ENCODE measurements at regions not wholly inside any gene's neighbourhood (a gene's known extent, or its start where the extent isn't known, plus 50 kb on each side); places are given as distances from the start of the nearest gene placed in this dataset.

- no peak overlapping the region for H3K4me3 ChIP-seq (ENCODE audit: low read depth, low read length)
- in situ Hi-C loops (cut with HindIII; ENCODE audit: low sequenced_read_pairs): no loop called here
- TF ChIP-seq CTCF (IDR thresholded peaks at IDR 0.05; ENCODE audit: low read depth, low read length): no peak
- DNase-seq (ENCODE audit: low read depth, low spot score): no peak
Measured at GRCh38 chr5:2201832-2202231, 319.1 kb upstream of the IRX4 start.

- DNase-seq (ENCODE audit: low read depth, low spot score): no peak
- no peak for TF ChIP-seq CTCF (IDR thresholded peaks at IDR 0.05; ENCODE audit: low read depth, low read length)
- in situ Hi-C loops (cut with HindIII; ENCODE audit: low sequenced_read_pairs): no loop called here
- H3K4me3 ChIP-seq (ENCODE audit: low read depth, low read length): no peak overlapping the region
Measured at GRCh38 chr5:2201421-2201820, 318.7 kb upstream of the IRX4 start.

GRCh38 chr5:2201011-2201410, 318.3 kb upstream of the IRX4 start:
- no peak for TF ChIP-seq CTCF (IDR thresholded peaks at IDR 0.05; ENCODE audit: low read depth, low read length)
- in situ Hi-C loops (cut with HindIII; ENCODE audit: low sequenced_read_pairs): no loop called here

GRCh38 chr5:2200261-2200950, 317.7 kb upstream of the IRX4 start:
- in situ Hi-C loops (cut with HindIII; ENCODE audit: low sequenced_read_pairs): no loop called here
- TF ChIP-seq CTCF (IDR thresholded peaks at IDR 0.05; ENCODE audit: low read depth, low read length): no peak
- no peak overlapping the region for H3K4me3 ChIP-seq (ENCODE audit: low read depth, low read length)
- no peak for DNase-seq (ENCODE audit: low read depth, low spot score)

More at GRCh38 chr5:2201011-2201410, 318.3 kb upstream of the IRX4 start:
- no peak for DNase-seq (ENCODE audit: low read depth, low spot score)
- H3K4me3 ChIP-seq (ENCODE audit: low read depth, low read length): no peak overlapping the region

GRCh38 chr5:2199697-2200096, 317.0 kb upstream of the IRX4 start:
- DNase-seq (ENCODE audit: low read depth, low spot score): no peak
- in situ Hi-C loops (cut with HindIII; ENCODE audit: low sequenced_read_pairs): no loop called here
- H3K4me3 ChIP-seq (ENCODE audit: low read depth, low read length): no peak overlapping the region
- no peak for TF ChIP-seq CTCF (IDR thresholded peaks at IDR 0.05; ENCODE audit: low read depth, low read length)

- in situ Hi-C loops (cut with HindIII; ENCODE audit: low sequenced_read_pairs): no loop called here
- TF ChIP-seq CTCF (IDR thresholded peaks at IDR 0.05; ENCODE audit: low read depth, low read length): no peak
- H3K4me3 ChIP-seq (ENCODE audit: low read depth, low read length): no peak overlapping the region
- DNase-seq (ENCODE audit: low read depth, low spot score): no peak
Measured at GRCh38 chr5:2196989-2197619, 314.4 kb upstream of the IRX4 start.

All from astrocyte of the spinal cord (primary cell).